Kidney glomerular epithelial cell (primary cell): ENCODE measurements at regions not wholly inside any gene's neighbourhood (a gene's known extent, or its start where the extent isn't known, plus 50 kb on each side); places are given as distances from the start of the nearest gene placed in this dataset.
"Not testable (repeated sequence)": the region's sequence is repeated elsewhere in the genome, so short reads cannot be mapped to it uniquely, and the experiment has no call there.

ENCODE experiments used
- DNase-seq: peaks from one replicate; lab custom pipeline; 2025; lab: John Stamatoyannopoulos, UW

DNA sequence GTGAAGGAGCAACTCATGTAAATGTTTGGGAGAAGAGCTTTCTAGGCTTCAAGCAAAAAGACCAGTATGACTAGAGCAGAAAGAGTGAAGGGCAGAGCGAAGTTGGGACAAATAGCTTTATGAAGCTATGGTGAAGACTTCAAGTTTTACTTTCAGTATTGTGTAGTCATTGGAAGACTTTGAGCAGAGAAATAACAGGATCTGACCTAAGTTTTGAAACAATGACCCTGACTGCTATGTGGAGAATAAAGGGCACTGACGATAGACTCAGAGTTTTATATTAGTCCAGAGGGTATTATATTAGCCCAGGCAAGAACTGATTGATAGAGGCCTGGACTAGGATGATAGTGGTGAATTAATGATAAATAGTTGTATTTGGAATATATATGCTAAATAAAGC lies 187.3 kb downstream of the KTN1 start:
- no peak for DNase-seq

DNA sequence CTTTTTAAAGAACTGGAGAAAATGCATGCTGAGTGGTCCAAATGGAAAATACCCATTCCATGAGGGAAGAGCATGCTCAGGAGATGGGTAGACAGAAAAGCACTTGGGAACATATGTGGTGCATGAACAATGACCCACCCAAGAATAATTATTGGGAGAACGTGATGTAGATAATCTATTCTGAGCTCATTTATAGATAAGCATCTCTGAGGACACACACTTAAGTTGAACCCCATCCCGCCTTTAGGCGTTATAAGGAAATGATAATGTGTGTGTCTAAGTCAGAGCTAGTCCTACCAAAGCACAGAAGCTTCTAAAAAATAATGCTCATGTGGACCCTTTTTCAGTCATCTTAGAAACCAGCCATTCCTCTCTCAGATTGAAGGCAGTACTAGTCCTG lies 189.9 kb downstream of the KTN1 start:
- no peak for DNase-seq

DNA sequence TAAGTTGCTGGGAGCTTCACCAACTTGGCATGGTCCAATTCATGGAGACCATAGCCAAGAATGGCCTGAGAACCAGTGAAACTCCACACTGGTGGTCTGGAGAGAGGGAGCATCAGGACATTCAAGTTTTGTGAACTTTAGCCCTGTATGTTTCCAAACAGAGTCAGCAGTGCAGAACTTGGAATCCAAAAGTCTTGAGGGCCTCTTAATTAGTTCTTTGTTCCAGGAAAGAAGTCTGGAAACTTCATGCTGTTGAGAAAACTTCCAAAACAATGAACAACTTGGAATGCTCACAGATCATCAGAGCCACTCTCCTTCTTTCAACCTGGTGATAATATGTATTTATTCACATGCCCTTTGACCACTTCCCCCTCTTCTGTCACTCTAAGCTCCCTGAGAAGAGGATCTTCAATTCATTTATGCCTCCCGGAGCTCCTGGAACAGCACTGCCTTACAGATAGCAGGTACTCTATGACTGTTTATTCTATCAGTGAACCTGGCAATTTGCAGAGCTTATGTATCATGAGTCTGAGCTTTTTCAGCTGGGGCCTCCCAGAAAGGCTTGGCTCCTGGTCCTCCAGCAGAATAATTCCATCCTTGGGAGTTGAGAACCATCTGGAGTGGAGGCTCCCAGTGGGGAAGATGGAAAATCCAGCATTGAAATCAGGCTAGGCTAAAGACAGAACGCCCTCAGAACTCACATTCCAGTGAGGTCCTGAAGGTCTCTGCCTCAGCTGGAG lies 191.4 kb downstream of the KTN1 start:
- no peak for DNase-seq

DNA sequence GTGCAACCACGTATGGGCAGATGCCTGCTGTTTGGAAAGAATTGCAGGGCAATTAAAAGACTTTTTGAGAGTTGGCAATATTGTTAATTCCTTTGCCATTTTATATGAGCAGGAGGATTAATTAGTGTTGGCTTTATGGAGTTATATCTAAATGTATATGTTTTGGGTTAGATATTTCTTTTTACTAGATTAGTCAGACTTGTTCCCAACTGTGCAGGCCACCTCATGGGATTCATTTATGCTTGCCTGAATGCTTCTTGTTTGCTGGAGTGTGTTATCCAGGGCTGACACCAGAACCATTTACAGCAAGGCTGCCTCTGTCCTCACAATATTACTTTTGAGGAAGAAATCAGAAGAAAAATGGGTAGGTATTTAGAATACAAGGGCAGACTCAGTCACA lies 192.5 kb downstream of the KTN1 start:
- DNase-seq: no peak

DNA sequence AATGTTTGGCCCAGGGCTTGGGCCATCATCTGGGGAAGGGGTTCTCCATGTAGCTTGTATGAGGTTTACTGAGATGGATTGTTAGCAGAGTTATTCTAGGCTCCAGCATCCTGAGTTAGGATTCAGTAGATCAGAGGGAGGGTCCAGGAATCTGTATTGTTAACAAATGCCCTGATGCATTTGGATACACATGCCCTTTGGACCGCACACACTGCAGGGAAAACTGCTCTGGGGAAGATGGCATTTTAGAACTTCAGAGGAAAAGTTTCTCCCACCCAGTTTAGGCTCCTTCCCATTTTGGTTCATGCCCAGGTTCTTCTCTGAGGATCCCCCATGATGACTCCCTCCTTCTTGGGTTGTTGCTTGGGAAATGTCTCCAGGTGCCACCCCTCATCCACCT lies 193.3 kb downstream of the KTN1 start:
- DNase-seq: no peak

DNA sequence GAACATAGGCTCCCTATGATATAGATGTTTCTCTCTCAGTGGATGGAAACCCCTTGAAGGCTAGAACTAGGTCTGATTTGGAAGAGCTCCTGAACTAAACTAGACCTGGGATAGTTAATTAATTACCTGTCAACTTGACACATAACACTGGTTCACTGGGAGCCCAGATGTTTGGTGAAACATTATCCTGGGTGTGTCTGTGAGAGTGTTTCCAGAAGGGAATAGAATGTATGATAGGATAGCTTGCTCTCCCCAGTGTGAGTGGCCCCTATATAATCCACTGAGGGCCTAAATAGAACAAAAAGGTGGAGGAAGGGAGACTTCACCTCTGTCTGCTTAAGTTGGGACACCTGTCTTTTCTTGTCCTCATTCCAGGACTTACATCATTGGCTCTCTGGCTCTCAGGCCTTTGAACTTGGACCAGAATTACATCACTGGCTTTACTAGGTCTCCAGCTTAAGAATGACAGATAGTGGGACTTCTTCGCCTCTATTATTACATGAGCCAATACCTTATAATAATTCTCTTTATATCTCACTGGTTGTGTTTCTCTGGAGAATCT lies 194.1 kb downstream of the KTN1 start:
- DNase-seq: no peak

DNA sequence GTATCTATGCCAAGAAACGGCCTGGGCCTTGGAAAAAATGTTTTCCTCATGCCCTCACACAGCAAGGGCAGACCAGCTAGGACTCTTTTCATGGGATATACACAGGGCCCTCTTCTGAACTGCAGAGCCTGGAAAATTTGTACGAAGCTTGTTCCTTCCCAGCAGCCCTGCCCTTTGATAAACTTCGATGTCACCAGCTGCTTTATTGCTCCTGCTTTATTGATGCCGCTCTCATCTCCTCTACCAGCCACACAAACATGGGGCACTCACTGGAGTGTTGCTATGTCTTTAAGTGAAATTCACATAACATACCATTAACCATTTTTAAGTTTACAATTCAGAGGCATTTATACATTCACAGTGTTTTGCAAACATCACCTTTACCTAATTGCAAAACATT lies 197.9 kb downstream of the KTN1 start:
- no peak for DNase-seq

DNA sequence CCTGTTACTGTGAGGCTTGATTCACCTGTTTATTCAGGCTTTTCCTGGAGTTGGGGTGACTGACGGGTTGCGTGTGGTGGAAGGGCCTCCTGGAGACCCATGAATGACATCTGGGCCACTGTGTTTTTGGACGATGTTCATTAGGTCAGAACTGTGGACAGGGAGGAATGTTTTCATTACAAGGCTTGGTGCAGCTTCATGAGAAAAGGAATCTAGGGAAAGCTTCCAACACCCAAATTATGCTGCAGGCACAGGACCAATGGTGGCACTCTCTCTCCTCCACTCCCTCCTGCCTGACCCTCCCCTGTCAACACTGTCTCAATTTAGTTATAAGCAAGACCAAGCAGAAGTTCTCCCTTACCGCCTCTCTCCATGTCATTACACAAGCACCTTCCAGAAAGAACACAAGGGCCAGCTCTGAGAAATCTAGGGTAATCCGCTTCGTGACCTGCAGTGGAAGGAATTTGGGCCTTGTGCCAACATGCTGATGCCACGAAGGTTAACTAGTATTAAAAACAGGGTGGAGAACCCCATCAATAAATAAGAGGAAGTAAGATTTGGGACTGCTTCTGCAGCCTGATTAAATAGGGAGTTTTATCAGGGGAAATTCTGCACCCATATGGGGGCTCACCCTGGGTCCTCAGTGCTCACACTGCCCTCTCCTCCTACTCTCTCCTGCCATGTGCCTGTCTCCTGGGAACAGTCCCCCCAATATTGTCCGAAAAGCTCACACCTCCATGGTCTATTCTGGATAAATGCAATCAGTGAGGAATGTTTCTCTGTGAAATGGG lies 200.3 kb downstream of the KTN1 start:
- DNase-seq: peak; percentile 93

DNA sequence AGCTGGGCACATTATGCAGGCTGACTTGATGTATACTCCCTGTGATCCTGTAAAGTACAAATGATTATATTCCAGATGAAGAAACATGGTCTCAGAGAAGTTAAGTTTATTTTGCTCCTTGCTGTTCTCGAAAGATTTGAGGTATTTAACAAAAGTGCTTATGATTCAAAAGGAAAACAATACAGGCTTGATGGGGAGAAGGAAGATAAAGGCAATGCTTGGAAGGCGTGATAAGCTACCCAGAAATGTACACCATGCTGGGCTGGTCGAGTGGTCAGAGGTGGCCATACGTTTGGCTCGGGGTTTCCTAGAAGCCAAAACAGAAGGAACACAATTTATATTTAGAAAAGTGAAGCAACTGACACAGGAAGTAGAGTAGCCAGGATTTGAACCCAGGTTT lies 201.0 kb downstream of the KTN1 start:
- DNase-seq: no peak

DNA sequence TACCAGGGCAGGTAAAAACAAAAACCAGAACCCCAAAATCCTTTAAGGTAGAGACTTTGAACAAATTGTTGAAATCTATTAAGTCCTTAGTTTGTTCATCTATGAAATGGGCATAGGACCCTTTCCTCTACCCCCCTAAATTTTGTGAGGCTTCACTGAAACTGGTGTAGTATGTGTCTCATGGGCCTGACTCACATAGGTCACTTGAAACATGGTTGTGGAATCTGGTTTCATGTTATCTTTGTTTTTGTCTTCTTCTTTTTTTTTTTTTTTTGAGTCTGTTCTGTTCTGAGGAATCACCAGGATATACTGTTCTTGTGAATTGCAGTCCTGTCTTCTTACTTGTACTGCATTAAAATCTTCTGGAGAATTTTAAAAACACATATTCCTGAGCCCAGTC lies 202.2 kb downstream of the KTN1 start:
- no peak for DNase-seq

DNA sequence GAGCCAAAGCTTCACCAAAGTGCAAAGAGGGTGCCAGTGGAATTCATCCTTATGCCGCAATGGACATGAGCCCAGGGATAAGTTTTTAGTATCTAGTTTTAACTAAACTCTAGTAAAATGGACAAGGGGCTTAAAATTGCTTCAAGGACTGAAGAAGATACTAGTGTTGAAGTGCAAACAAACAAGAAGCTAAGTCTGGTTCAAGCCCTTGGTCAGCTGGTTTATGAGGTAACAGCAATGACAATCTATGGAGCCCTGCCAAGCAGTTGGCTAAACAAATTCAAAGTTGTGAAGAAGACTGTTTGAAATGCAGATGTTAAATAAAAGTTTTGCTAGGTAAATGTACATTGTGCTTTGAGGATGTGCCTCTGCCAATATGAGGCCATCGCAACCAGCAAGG lies 209.4 kb downstream of the KTN1 start:
- no peak for DNase-seq

DNA sequence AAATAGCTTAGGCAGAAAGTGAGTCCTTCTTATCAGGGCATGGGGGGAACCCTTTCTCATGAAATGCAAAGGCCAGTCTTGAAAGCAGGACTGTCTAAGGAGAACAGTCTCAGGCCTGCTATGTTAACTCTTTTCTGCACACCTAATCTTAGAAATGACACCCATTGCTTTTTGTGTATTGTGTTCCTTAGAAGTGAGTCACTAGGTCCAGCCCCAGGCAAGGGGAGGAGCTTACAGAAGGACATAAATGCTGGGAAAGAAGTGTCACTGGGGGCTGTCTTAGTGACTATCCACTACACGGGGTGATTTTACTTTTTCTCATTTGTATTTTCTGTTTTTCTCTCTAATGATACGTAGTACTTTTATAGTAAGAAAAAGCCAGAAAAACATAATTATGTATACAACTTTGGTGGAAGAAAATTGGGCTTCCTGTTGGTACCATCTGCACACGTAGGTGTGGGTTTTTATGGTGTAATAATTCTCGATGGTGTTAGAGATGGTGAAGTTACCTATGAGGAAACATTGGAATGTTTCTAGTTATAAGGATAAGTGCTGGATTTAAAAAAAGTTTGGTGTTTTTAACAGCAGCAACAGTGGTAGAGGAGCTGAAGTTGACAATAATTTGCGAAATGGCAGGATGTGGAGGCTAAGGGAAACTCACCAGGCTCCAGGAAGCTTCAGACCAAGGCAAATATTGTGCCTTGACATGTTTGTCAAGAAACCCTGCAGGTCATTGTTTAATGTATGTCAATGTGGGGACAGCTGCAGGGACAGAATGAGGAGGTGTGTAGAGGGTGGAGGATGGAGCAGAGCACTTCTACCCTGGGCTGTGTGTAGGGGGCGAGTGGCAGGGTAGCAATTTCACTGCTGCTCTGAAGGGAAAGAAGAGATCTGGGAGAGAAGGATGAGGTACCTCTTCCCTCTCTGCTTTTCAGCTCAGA lies 214.9 kb downstream of the KTN1 start:
- no peak for DNase-seq

DNA sequence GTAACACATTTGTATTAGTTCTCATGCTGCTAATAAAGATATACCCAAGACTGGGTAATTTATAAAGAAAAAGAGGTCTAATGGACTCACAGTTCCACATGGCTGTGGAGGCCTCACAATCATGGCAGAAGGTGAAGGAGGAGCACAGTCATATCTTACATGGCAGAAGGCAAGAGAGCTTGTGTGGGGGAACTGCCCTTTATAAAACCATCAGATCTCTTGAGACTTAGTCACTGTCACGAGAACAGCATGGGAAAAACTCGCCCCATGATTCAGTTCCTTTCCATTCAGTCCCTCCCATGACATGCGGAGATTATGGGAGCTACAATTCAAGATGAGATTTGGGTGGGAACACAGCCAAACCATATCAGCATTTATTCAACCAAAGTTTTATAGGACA lies 216.5 kb downstream of the KTN1 start:
- not testable (repeated sequence) for DNase-seq

DNA sequence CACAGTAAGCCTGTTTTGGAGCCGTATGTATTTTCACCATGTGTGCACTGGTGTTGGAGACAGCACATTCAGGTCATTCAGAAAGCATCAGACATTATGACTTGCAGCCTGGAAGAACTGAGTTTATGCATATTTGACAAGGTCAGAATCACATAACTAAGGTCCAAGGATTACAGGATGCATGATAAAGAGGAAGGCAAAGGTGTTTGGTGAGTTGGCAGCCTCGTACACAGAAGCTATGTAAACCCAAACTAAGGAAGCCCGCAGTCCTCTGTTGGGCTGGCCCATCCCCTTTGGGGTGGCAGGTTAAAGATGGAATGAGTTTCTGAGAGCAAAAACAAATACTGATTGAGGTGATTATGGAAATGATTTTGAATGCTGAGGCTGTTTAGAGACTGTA lies 218.4 kb downstream of the KTN1 start:
- no peak for DNase-seq

DNA sequence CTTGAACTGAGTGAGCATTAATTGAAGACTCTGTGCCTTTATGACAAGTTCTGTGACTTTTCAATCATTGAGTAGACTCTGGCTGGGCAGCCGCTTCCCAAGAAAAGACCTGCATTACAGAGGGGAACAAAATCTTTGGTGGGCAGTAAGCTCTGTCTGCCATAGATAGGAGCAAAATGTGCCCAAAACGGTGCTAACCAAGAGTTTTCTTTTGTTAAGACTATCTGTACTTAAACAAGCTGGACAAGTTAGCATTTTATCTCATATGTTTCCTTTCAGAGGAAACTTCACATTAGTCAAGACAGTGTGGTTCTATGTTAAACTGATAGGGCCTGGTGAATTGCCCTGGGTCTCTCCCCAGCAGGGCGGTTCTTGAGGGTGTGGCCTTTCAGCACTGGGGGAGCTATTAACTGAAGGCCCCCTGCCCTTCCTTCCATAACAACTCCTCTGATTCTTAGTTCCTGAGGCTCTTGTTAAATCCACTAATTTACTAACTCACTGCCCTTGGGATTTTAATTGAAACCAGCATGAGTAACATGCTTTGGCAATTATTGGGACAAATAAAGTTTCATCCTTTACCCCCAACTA lies 219.6 kb downstream of the KTN1 start:
- no peak for DNase-seq

DNA sequence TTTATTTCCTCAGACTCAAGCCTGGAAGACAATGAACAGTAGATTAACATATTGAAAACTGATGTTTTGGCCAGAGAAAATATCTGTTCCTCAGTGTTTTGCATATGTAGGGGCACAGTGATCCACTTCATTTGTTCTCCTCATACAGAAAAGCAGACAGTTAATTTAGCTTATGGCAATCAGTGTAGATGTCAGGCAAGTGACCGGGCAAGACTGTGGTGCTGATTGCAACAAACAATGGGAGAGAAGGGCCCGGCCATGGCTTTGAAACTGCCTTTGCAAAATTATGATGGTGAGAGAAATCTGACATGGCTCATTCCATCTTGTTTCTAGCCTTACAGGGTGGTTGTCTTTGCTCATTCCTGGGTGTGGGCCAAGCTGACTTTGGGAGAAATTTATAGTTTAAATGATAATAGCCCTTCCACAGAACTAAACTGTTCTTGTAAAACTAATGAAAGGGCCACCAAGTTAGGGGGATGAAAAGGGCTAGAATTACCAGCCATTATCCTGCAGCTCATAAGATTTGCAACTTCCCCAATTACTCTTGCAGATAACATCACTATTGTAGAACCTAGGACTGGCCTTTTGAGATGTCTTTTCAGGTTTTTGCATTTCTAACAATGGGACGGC lies 220.3 kb downstream of the KTN1 start:
- no peak for DNase-seq

DNA sequence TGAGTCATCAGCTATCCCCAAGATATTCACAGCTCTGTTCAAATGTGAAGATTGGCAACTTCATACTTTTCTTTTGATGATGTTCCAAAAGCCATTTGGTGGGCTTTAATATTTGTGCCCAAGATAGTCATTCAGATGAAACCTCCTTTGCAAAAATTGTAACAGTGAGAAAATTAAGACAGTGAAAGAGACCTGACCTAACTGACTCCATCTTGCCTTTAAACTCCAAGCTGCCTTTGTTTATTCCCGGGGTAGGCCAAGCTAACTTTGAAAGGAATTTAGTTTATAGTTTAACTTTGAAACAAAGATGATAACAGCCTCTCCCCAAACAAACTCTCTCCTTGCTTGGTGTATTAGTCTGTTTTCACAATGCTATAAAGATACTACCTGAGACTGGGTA lies 221.1 kb downstream of the KTN1 start:
- no peak for DNase-seq

DNA sequence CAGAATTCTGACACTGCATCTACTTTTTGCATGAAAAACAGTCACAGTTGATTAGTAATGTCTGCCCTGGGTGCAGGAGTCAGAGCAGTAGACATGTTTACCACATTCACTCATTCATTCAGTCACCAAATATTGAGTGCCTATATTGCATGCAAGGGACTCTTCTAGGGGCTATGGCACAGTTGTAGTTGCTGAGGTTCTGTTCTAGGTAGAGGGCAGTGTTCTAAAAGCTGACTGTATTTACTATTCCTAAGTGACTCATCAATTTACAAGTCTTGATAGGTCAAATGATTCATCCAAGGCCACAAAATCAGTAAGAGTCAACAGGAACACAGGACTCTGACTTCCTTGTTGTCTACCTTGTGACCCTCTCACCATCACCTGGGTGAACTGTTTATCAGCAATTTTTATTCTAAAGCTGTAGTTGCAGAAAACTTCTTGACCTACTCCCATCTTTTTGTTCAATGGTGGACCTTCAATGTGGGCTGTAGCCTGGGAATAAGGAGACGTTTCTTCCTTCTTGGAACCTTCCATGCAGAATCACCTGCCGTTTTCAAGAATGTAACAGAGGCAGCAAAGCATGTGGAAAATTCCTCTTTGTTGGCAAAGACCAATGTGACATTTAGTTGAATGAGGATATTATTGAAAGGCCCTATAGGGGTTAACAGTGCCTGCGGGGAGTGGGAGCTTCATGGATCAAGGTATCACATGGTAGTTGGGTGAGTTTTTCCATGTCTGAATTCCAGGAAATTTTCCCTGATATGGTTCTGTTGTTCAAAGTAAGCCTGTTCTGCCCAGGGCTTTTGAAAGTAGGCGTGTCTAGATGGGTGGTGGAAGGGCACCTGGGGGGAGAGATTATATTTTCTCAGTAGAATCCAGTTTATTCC lies 223.2 kb downstream of the KTN1 start:
- peak; percentile 42 for DNase-seq

DNA sequence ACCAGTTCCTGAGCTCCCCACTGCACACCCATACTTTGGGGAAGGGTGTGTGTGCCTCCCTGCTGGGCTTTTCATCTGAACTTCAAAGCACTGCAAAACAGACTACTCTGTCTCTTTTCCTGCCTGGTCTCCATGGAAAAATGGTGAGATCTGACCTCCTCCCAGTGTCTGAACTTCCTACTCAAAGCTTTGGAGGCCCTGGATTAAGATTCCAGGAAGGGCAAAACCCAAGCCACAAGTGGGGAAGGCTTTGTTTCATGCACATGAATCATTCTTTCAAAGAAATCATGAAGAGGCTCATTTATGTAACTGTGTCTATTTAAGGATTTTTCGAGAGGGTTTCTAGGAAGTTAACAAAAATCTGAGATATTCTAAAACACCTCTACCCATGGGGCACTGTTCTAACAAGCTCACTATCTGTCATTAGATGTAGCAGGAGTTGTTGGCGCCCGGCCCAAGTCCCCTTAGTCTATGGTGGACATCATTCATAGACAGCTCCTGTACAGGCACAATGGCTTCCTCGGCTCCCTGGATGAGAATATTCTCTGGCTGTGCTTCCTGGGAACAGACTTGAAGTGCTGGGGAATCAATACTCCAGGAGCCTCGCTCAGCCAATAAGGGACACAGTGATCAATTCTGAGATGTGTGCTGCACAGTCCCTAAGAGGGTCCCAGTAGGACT lies 224.0 kb downstream of the KTN1 start:
- DNase-seq: no peak

DNA sequence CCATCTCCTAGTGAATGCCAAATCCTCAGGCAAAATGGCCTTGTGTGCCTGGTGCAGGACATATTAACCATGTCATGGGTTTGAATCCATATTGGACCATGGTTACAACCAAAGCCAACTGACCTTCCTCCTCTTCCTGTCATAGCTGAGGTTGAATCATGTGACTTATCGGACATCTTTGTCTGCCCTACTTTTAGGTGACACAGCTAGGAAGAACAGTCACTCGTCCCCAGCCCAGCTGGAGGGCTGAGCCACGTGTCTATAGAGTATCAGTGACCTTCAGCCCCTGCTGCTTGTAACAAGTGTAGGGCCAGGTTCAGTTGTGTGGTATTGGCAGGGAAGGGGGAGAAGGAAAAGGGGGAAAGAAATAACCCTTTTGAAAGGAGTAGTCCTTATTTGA lies 225.2 kb downstream of the KTN1 start:
- no peak for DNase-seq
